ENCODE measurements at regions not wholly inside any gene's neighbourhood (a gene's known extent, or its start where the extent isn't known, plus 50 kb on each side); places are given as distances from the start of the nearest gene placed in this dataset.
"Not testable (repeated sequence)": the region's sequence is repeated elsewhere in the genome, so short reads cannot be mapped to it uniquely, and the experiment has no call there.

- Histone ChIP-seq H3K9me3 (ENCODE audit: control insufficient read depth, low read length) (no peaks in the 10 kb centered on the region), H2AFZ (no peak overlapping the region), H3K9ac (no peak overlapping the region), H3K27ac (no peak overlapping the region), H3K36me3 (ENCODE audit: control insufficient read depth, insufficient read depth, low read length) (no peaks in the 10 kb centered on the region), H3K4me3 (ENCODE audit: low read depth, low read length) (no peak overlapping the region), H3K79me2 (no peaks in the 10 kb centered on the region), H3K27me3 (ENCODE audit: control insufficient read depth, insufficient read depth, low read length) (no peaks in the 10 kb centered on the region), H3K4me1 (no peaks in the 10 kb centered on the region), H3K4me2 (ENCODE audit: low read length) (no peak overlapping the region)
- no peak for TF ChIP-seq CTCF (IDR thresholded peaks at IDR 0.05)
Observed at GRCh38 chr4:9704551-9705332, 76.7 kb upstream of the DRD5 start.

- not testable (repeated sequence) for H3K9me3 ChIP-seq (ENCODE audit: control insufficient read depth, low read length); H3K27ac ChIP-seq; H3K4me2 ChIP-seq (ENCODE audit: low read length); H3K79me2 ChIP-seq; H2AFZ ChIP-seq; H3K9ac ChIP-seq; H3K4me1 ChIP-seq; H3K36me3 ChIP-seq (ENCODE audit: control insufficient read depth, insufficient read depth, low read length); H3K4me3 ChIP-seq (ENCODE audit: low read depth, low read length); H3K27me3 ChIP-seq (ENCODE audit: control insufficient read depth, insufficient read depth, low read length)
Observed at GRCh38 chr4:9707281-9707680, 74.2 kb upstream of the DRD5 start.

GRCh38 chr4:9707936-9708335 is 73.5 kb upstream of the DRD5 start:
- H3K9me3 ChIP-seq (ENCODE audit: control insufficient read depth, low read length); H3K9ac ChIP-seq; H3K4me3 ChIP-seq (ENCODE audit: low read depth, low read length): not testable (repeated sequence)

GRCh38 chr4:9709724-9710123 is 71.7 kb upstream of the DRD5 start:
- H3K36me3 ChIP-seq (ENCODE audit: control insufficient read depth, insufficient read depth, low read length): no peaks in the 10 kb centered on the region
- no peaks in the 10 kb centered on the region for H3K9me3 ChIP-seq (ENCODE audit: control insufficient read depth, low read length)
- no peak overlapping the region for H3K4me3 ChIP-seq (ENCODE audit: low read depth, low read length)
- no peaks in the 10 kb centered on the region for H3K4me1 ChIP-seq
- no peaks in the 10 kb centered on the region for H3K27me3 ChIP-seq (ENCODE audit: control insufficient read depth, insufficient read depth, low read length)
- H3K4me2 ChIP-seq (ENCODE audit: low read length): no peak overlapping the region
- H3K27ac ChIP-seq: no peak overlapping the region
- no peak overlapping the region for H3K9ac ChIP-seq
- no peak for TF ChIP-seq CTCF (IDR thresholded peaks at IDR 0.05)
- H2AFZ ChIP-seq: no peak overlapping the region
- no peaks in the 10 kb centered on the region for H3K79me2 ChIP-seq

More at GRCh38 chr4:9707936-9708335, 73.5 kb upstream of the DRD5 start:
- H3K79me2 ChIP-seq; H3K4me2 ChIP-seq (ENCODE audit: low read length); H3K27ac ChIP-seq; H3K4me1 ChIP-seq; H3K36me3 ChIP-seq (ENCODE audit: control insufficient read depth, insufficient read depth, low read length); H2AFZ ChIP-seq; H3K27me3 ChIP-seq (ENCODE audit: control insufficient read depth, insufficient read depth, low read length): not testable (repeated sequence)

- H3K79me2 ChIP-seq; H3K4me3 ChIP-seq (ENCODE audit: low read depth, low read length); H3K4me1 ChIP-seq; H3K9me3 ChIP-seq (ENCODE audit: control insufficient read depth, low read length); H3K9ac ChIP-seq; H3K36me3 ChIP-seq (ENCODE audit: control insufficient read depth, insufficient read depth, low read length); H3K27me3 ChIP-seq (ENCODE audit: control insufficient read depth, insufficient read depth, low read length); H3K4me2 ChIP-seq (ENCODE audit: low read length); H2AFZ ChIP-seq; H3K27ac ChIP-seq: not testable (repeated sequence)
Observed at GRCh38 chr4:9715271-9715670, 66.2 kb upstream of the DRD5 start.

GRCh38 chr4:9716093-9716492 is 65.3 kb upstream of the DRD5 start:
- no peak for TF ChIP-seq CTCF (IDR thresholded peaks at IDR 0.05)
- Histone ChIP-seq H2AFZ (no peak overlapping the region), H3K4me1 (no peaks in the 10 kb centered on the region), H3K9me3 (ENCODE audit: control insufficient read depth, low read length) (no peaks in the 10 kb centered on the region), H3K36me3 (ENCODE audit: control insufficient read depth, insufficient read depth, low read length) (no peaks in the 10 kb centered on the region), H3K79me2 (no peaks in the 10 kb centered on the region), H3K27ac (no peak overlapping the region), H3K4me3 (ENCODE audit: low read depth, low read length) (no peak overlapping the region), H3K9ac (no peak overlapping the region), H3K27me3 (ENCODE audit: control insufficient read depth, insufficient read depth, low read length) (no peaks in the 10 kb centered on the region), H3K4me2 (ENCODE audit: low read length) (no peak overlapping the region)

GRCh38 chr4:9718246-9718939 is 63.0 kb upstream of the DRD5 start:
- not testable (repeated sequence) for H3K27me3 ChIP-seq (ENCODE audit: control insufficient read depth, insufficient read depth, low read length); H3K4me3 ChIP-seq (ENCODE audit: low read depth, low read length); H3K4me2 ChIP-seq (ENCODE audit: low read length); H3K36me3 ChIP-seq (ENCODE audit: control insufficient read depth, insufficient read depth, low read length); H3K9me3 ChIP-seq (ENCODE audit: control insufficient read depth, low read length); H3K27ac ChIP-seq; H2AFZ ChIP-seq; H3K9ac ChIP-seq; H3K4me1 ChIP-seq; H3K79me2 ChIP-seq

- not testable (repeated sequence) for H3K36me3 ChIP-seq (ENCODE audit: control insufficient read depth, insufficient read depth, low read length); H3K4me3 ChIP-seq (ENCODE audit: low read depth, low read length); H3K4me1 ChIP-seq; H3K27me3 ChIP-seq (ENCODE audit: control insufficient read depth, insufficient read depth, low read length); H3K9me3 ChIP-seq (ENCODE audit: control insufficient read depth, low read length); H3K79me2 ChIP-seq; H2AFZ ChIP-seq; H3K4me2 ChIP-seq (ENCODE audit: low read length); H3K9ac ChIP-seq
- peak overlapping the region; percentile 51 for H3K27ac ChIP-seq
Observed at GRCh38 chr4:9722131-9722530, 59.3 kb upstream of the DRD5 start.
